ENCODE measurements at regions not wholly inside any gene's neighbourhood (a gene's known extent, or its start where the extent isn't known, plus 50 kb on each side); places are given as distances from the start of the nearest gene placed in this dataset.
"Not testable (repeated sequence)": the region's sequence is repeated elsewhere in the genome, so short reads cannot be mapped to it uniquely, and the experiment has no call there.

DNA sequence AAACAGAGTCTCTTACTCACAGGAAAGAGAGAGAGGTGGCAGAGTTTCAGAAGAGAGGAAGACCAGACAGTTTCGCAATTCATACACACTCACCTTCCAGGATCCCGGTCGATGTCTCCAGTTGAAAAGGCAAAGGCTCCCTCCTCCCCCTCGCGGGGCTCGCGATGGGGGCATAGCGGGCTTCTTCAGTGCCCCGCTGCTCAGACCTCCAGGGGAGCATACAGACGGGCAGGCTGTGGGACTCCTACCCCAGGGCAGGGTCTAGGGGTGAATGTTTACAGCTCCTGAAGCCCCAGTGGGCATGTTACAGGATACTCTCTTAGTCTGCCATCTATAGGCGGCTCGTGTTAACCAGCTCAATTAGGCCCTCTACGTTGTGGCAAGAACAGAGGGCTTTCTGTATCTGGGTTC is 139.2 kb downstream of the SLITRK5 start:
- Histone ChIP-seq H3K27me3 (ENCODE audit: control insufficient read depth in 1 of 2, insufficient read depth in 2 of 2, low read length in 2 of 2) (no peaks in the 10 kb centered on the region), H3K4me1 (ENCODE audit: control insufficient read depth in 2 of 2, insufficient read depth in 2 of 2, low read length in 1 of 2) (no peaks in the 10 kb centered on the region), H3K4me3 (ENCODE audit: low read depth in 1 of 2, low read length in 2 of 2) (no peak overlapping the region), H3K9me3 (ENCODE audit: control insufficient read depth in 2 of 2, insufficient read depth in 1 of 2, low read depth in 1 of 2, low read length in 1 of 2) (peaks cover 0 to 3% of the 10 kb centered on the region in 2 donors), H3K27ac (ENCODE audit: low read depth in 2 of 2, low read length in 1 of 2) (no peak overlapping the region), H3K36me3 (ENCODE audit: control insufficient read depth in 2 of 2, insufficient read depth in 2 of 2, low read length in 1 of 2) (no peaks in the 10 kb centered on the region)
- 44 to 56% methylated on average over 13 of the region's 13 CpGs for WGBS, 2 donors

DNA sequence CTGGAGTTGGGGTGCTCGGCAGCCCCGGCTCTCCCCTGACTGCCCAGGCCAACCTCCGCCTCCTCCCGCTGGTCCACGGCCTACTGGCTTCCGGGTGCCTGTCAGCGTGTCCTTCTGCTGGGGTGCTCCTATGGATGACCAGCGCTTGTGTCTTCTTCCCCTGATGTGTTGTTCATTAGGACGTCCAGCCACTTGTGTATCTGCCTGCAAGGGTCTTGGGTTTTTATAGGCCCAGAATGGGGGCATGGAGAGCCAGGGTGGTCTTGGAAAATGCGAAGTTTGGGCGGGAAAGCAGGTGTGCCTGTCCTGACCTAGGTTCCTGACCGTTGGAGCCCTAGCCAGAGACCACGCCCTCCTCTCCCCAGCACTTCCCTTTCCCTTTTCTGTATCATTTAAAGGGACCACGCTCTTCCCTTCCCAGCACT is 139.8 kb downstream of the SLITRK5 start:
- H3K27ac ChIP-seq (ENCODE audit: low read depth in 2 of 2, low read length in 1 of 2) = no peak overlapping the region
- peaks cover 0 to 3% of the 10 kb centered on the region in 2 donors for H3K9me3 ChIP-seq (ENCODE audit: control insufficient read depth in 2 of 2, insufficient read depth in 1 of 2, low read depth in 1 of 2, low read length in 1 of 2)
- 85 to 87% methylated on average over 14 of the region's 14 CpGs for WGBS, 2 donors
- no peak overlapping the region for H3K4me3 ChIP-seq (ENCODE audit: low read depth in 1 of 2, low read length in 2 of 2)
- H3K36me3 ChIP-seq (ENCODE audit: control insufficient read depth in 2 of 2, insufficient read depth in 2 of 2, low read length in 1 of 2) = no peaks in the 10 kb centered on the region
- no peaks in the 10 kb centered on the region for H3K4me1 ChIP-seq (ENCODE audit: control insufficient read depth in 2 of 2, insufficient read depth in 2 of 2, low read length in 1 of 2)
- H3K27me3 ChIP-seq (ENCODE audit: control insufficient read depth in 1 of 2, insufficient read depth in 2 of 2, low read length in 2 of 2) = no peaks in the 10 kb centered on the region

DNA sequence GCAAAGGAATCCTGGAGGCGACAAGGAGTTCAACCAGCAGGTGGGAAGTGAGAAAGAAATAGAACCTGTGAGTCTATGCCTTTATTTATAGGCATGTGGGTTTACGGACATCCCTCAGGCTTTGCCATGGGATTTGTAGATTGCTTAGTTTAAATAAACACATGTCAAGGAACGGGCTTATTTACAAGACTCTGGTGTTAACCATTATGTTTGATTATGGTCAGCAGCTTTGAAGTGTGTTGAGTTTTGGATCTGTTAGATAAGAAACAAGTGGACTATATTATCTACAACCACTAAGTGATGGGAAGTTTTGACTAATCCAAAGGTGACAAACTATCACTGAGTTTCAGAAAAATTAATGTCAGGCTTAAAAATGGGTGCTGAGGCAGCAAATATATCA is 143.2 kb downstream of the SLITRK5 start:
- no peak overlapping the region for H3K4me3 ChIP-seq (ENCODE audit: low read depth in 1 of 2, low read length in 2 of 2)
- H3K9me3 ChIP-seq (ENCODE audit: control insufficient read depth in 2 of 2, insufficient read depth in 1 of 2, low read depth in 1 of 2, low read length in 1 of 2) = peaks cover 0 to 3% of the 10 kb centered on the region in 2 donors
- H3K27ac ChIP-seq (ENCODE audit: low read depth in 2 of 2, low read length in 1 of 2) = no peak overlapping the region
- 49 to 50% methylated on average over 3 of the region's 3 CpGs for WGBS, 2 donors
- H3K4me1 ChIP-seq (ENCODE audit: control insufficient read depth in 2 of 2, insufficient read depth in 2 of 2, low read length in 1 of 2) = no peaks in the 10 kb centered on the region
- no peaks in the 10 kb centered on the region for H3K27me3 ChIP-seq (ENCODE audit: control insufficient read depth in 1 of 2, insufficient read depth in 2 of 2, low read length in 2 of 2)
- H3K36me3 ChIP-seq (ENCODE audit: control insufficient read depth in 2 of 2, insufficient read depth in 2 of 2, low read length in 1 of 2) = no peaks in the 10 kb centered on the region

DNA sequence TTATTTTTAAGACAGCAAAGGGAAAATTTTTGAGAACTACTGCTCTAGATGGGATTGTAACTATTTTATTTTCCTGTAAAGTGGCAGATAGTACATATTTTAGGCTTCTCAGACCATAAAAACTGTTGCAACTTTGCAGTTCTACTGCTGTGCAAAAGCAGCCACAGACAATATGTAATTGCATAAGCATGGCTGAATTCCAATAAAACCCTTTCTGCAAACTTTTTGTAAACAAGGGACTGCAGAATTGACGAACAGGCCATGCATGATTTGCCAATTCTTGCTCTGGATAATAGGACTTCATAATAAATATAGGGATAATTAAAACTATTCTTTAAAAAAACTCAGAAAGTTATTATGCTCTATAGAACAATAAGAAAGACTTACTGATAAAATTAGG is 149.1 kb downstream of the SLITRK5 start:
- 13 to 16% methylated on average over 1 of the region's 1 CpG for whole genome bisulfite sequencing, 2 donors
- Histone ChIP-seq H3K9me3 (ENCODE audit: control insufficient read depth in 2 of 2, insufficient read depth in 1 of 2, low read depth in 1 of 2, low read length in 1 of 2) (no peaks in the 10 kb centered on the region), H3K36me3 (ENCODE audit: control insufficient read depth in 2 of 2, insufficient read depth in 2 of 2, low read length in 1 of 2) (no peaks in the 10 kb centered on the region), H3K27ac (ENCODE audit: low read depth in 2 of 2, low read length in 1 of 2) (no peak overlapping the region), H3K4me3 (ENCODE audit: low read depth in 1 of 2, low read length in 2 of 2) (no peak overlapping the region), H3K27me3 (ENCODE audit: control insufficient read depth in 1 of 2, insufficient read depth in 2 of 2, low read length in 2 of 2) (no peaks in the 10 kb centered on the region), H3K4me1 (ENCODE audit: control insufficient read depth in 2 of 2, insufficient read depth in 2 of 2, low read length in 1 of 2) (no peaks in the 10 kb centered on the region)

DNA sequence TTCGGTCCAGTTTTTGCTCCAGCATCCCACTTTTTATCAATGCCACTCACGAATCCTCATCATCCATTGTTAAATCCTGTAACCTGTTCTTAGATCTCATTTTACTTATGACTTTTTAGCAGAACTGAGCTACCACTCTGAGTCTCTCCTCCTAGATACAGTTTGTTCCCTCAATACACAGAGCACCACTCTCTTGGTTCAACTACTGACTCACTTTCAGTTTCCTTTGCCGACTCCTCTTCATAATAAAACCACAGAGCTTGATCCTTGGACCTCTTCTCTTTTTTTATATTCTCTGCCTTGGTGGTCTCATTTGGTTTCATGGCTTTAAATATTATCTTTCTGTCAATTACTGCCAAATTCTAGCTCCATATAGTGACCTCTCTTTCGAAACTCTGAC is 150.3 kb downstream of the SLITRK5 start:
- WGBS, 2 donors = 73 to 83% methylated on average over 4 of the region's 4 CpGs
- H3K9me3 ChIP-seq (ENCODE audit: control insufficient read depth in 2 of 2, insufficient read depth in 1 of 2, low read depth in 1 of 2, low read length in 1 of 2) = no peaks in the 10 kb centered on the region
- H3K36me3 ChIP-seq (ENCODE audit: control insufficient read depth in 2 of 2, insufficient read depth in 2 of 2, low read length in 1 of 2) = no peaks in the 10 kb centered on the region
- no peaks in the 10 kb centered on the region for H3K4me1 ChIP-seq (ENCODE audit: control insufficient read depth in 2 of 2, insufficient read depth in 2 of 2, low read length in 1 of 2)
- H3K4me3 ChIP-seq (ENCODE audit: low read depth in 1 of 2, low read length in 2 of 2) = no peak overlapping the region
- H3K27ac ChIP-seq (ENCODE audit: low read depth in 2 of 2, low read length in 1 of 2) = no peak overlapping the region
- no peaks in the 10 kb centered on the region for H3K27me3 ChIP-seq (ENCODE audit: control insufficient read depth in 1 of 2, insufficient read depth in 2 of 2, low read length in 2 of 2)

DNA sequence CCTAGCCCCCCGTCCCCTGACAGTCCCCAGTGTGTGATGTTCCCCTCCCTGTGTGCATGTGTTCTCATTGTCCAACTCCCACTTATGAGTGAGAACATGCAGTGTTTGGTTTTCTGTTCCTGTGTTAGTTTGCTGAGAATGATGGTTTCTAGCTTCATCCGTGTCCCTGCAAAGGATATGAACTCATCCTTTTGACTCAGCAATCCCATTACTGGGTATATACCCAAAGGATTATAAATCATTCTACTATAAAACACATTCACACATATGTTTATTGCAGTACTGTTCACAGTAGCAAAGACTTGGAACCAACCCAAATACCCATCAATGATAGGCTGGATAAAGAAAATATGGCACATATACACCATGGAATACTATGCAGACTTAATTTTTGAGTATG is 155.1 kb downstream of the SLITRK5 start:
- 51 to 57% methylated on average over 2 of the region's 2 CpGs for WGBS, 2 donors
- H3K27ac ChIP-seq (ENCODE audit: low read depth in 2 of 2, low read length in 1 of 2); H3K4me1 ChIP-seq (ENCODE audit: control insufficient read depth in 2 of 2, insufficient read depth in 2 of 2, low read length in 1 of 2); H3K4me3 ChIP-seq (ENCODE audit: low read depth in 1 of 2, low read length in 2 of 2); H3K9me3 ChIP-seq (ENCODE audit: control insufficient read depth in 2 of 2, insufficient read depth in 1 of 2, low read depth in 1 of 2, low read length in 1 of 2); H3K36me3 ChIP-seq (ENCODE audit: control insufficient read depth in 2 of 2, insufficient read depth in 2 of 2, low read length in 1 of 2); H3K27me3 ChIP-seq (ENCODE audit: control insufficient read depth in 1 of 2, insufficient read depth in 2 of 2, low read length in 2 of 2): not testable (repeated sequence)

DNA sequence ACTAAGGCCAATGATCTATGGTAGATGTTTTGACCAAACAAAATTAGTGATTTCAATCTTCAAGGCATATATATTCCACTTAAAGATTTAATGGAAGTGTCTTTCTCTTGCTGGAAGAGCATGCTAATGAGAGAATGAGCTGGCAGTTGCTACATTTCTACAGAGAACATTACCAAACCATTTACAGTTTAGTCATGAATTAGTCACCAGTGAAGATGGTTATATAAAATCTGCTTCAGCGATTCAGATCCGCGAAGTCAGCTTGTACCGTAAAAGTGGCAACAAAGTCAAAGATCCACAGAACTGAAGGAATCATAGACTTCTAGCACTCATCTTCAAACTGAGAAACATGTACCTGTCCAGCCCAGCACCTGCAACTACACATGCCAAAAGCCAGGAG is 156.3 kb downstream of the SLITRK5 start:
- WGBS, 2 donors = 92 to 96% methylated on average over 4 of the region's 4 CpGs
- Histone ChIP-seq H3K36me3 (ENCODE audit: control insufficient read depth in 2 of 2, insufficient read depth in 2 of 2, low read length in 1 of 2) (no peaks in the 10 kb centered on the region), H3K27ac (ENCODE audit: low read depth in 2 of 2, low read length in 1 of 2) (no peak overlapping the region), H3K4me1 (ENCODE audit: control insufficient read depth in 2 of 2, insufficient read depth in 2 of 2, low read length in 1 of 2) (no peaks in the 10 kb centered on the region), H3K27me3 (ENCODE audit: control insufficient read depth in 1 of 2, insufficient read depth in 2 of 2, low read length in 2 of 2) (no peaks in the 10 kb centered on the region), H3K4me3 (ENCODE audit: low read depth in 1 of 2, low read length in 2 of 2) (no peak overlapping the region), H3K9me3 (ENCODE audit: control insufficient read depth in 2 of 2, insufficient read depth in 1 of 2, low read depth in 1 of 2, low read length in 1 of 2) (no peaks in the 10 kb centered on the region)

DNA sequence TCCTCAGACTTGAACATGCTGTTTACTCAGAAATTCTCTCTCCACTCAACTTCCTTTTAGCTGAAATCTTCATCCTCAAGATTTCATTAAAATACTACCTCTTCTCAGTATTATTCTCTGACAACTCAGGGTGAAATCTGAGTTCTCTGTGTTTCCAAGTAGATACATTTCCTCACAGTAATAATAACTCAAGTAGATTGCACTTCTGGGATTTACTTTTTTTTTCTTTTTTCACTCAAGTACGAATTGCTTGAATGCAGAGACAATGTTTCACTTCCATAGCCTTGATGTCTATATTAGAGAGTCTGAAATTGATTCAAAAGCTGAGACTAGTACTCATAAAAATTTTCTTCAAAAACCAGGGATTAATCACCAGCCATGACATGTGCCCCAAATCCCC is 166.4 kb downstream of the SLITRK5 start:
- Histone ChIP-seq H3K27ac (ENCODE audit: low read depth in 2 of 2, low read length in 1 of 2) (no peak overlapping the region), H3K4me3 (ENCODE audit: low read depth in 1 of 2, low read length in 2 of 2) (no peak overlapping the region), H3K4me1 (ENCODE audit: control insufficient read depth in 2 of 2, insufficient read depth in 2 of 2, low read length in 1 of 2) (no peaks in the 10 kb centered on the region), H3K9me3 (ENCODE audit: control insufficient read depth in 2 of 2, insufficient read depth in 1 of 2, low read depth in 1 of 2, low read length in 1 of 2) (no peaks in the 10 kb centered on the region), H3K27me3 (ENCODE audit: control insufficient read depth in 1 of 2, insufficient read depth in 2 of 2, low read length in 2 of 2) (no peaks in the 10 kb centered on the region), H3K36me3 (ENCODE audit: control insufficient read depth in 2 of 2, insufficient read depth in 2 of 2, low read length in 1 of 2) (no peaks in the 10 kb centered on the region)
- WGBS, 2 donors = 22 to 32% methylated on average over 1 of the region's 1 CpG

DNA sequence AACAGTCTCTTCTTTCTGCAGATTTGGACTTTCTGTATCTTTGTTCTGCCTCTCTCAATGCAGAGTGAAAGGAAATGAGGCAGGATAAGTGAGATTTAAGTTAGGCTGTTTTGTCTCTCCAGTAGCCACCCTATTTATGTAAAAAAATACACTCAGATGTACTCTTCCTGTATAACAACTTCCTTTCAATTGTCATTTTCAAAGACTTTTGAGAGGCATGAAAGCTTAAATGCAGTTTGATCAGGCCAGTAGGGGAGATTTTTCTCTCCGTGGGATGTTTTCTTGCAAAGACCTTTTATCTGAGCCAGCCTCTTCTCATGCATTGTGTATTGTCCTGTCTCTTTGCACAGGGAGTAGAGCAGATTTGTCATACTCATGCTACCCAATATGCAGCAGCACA is 166.8 kb downstream of the SLITRK5 start:
- Histone ChIP-seq H3K4me3 (ENCODE audit: low read depth in 1 of 2, low read length in 2 of 2) (no peak overlapping the region), H3K27me3 (ENCODE audit: control insufficient read depth in 1 of 2, insufficient read depth in 2 of 2, low read length in 2 of 2) (no peaks in the 10 kb centered on the region), H3K9me3 (ENCODE audit: control insufficient read depth in 2 of 2, insufficient read depth in 1 of 2, low read depth in 1 of 2, low read length in 1 of 2) (no peaks in the 10 kb centered on the region), H3K27ac (ENCODE audit: low read depth in 2 of 2, low read length in 1 of 2) (no peak overlapping the region), H3K36me3 (ENCODE audit: control insufficient read depth in 2 of 2, insufficient read depth in 2 of 2, low read length in 1 of 2) (no peaks in the 10 kb centered on the region), H3K4me1 (ENCODE audit: control insufficient read depth in 2 of 2, insufficient read depth in 2 of 2, low read length in 1 of 2) (no peaks in the 10 kb centered on the region)
- 33 to 38% methylated on average over 1 of the region's 1 CpG for WGBS, 2 donors

DNA sequence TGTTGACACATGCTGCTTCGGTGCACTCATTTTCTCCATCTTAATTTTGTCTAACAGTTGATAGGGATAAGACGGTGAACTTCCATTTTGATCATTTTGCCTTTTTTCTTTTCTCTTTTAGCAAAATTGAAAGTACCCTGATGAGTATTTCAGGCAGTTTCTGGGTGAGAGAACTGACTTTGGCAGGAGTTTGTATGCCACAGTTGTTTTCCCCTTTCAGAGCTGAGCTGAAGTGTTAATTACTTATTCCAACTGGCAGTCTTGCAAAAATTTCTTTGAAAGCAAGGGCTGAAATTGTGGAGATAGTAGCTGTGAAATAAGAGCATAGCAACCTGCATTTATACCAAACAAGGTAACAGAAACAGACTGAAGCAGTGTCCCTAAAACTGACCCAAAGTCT is 180.2 kb downstream of the SLITRK5 start:
- no peaks in the 10 kb centered on the region for H3K4me1 ChIP-seq (ENCODE audit: control insufficient read depth in 2 of 2, insufficient read depth in 2 of 2, low read length in 1 of 2)
- H3K4me3 ChIP-seq (ENCODE audit: low read depth in 1 of 2, low read length in 2 of 2) = no peak overlapping the region
- no peaks in the 10 kb centered on the region for H3K36me3 ChIP-seq (ENCODE audit: control insufficient read depth in 2 of 2, insufficient read depth in 2 of 2, low read length in 1 of 2)
- H3K27ac ChIP-seq (ENCODE audit: low read depth in 2 of 2, low read length in 1 of 2) = no peak overlapping the region
- WGBS, 2 donors = 93 to 95% methylated on average over 2 of the region's 2 CpGs
- no peaks in the 10 kb centered on the region for H3K9me3 ChIP-seq (ENCODE audit: control insufficient read depth in 2 of 2, insufficient read depth in 1 of 2, low read depth in 1 of 2, low read length in 1 of 2)
- no peaks in the 10 kb centered on the region for H3K27me3 ChIP-seq (ENCODE audit: control insufficient read depth in 1 of 2, insufficient read depth in 2 of 2, low read length in 2 of 2)

All from esophagus (tissue), 2 donors.